Osteocyte (in vitro differentiated cells): ENCODE measurements at regions not wholly inside any gene's neighbourhood (a gene's known extent, or its start where the extent isn't known, plus 50 kb on each side); places are given as distances from the start of the nearest gene placed in this dataset.
"Not testable (repeated sequence)": the region's sequence is repeated elsewhere in the genome, so short reads cannot be mapped to it uniquely, and the experiment has no call there.

ENCODE experiments used
- DNase-seq: peaks from one replicate; pipeline ENCODE4 v3.0.0; 2021; ENCODE audit warnings: mixed read lengths; ENCODE audit not compliant: unreplicated experiment; ENCODE audit errors: extremely low spot score
- H3K27ac Mint-ChIP-seq: one replicate; pipeline ENCODE4 v1.8.0; 2021; ENCODE audit warnings: mild to moderate bottlenecking, mixed read lengths; ENCODE audit not compliant: unreplicated experiment
- H3K27me3 Mint-ChIP-seq: one replicate; pipeline ENCODE4 v1.8.0; 2021; ENCODE audit warnings: mixed read lengths; ENCODE audit not compliant: unreplicated experiment
- H3K36me3 Mint-ChIP-seq: one replicate; pipeline ENCODE4 v1.8.0; 2021; ENCODE audit warnings: mixed read lengths; ENCODE audit not compliant: unreplicated experiment
- H3K4me1 Mint-ChIP-seq: one replicate; pipeline ENCODE4 v1.8.0; 2021; ENCODE audit warnings: mixed read lengths; ENCODE audit not compliant: unreplicated experiment
- H3K4me3 Mint-ChIP-seq: one replicate; pipeline ENCODE4 v1.8.0; 2021; ENCODE audit warnings: mild to moderate bottlenecking, moderate library complexity, mixed read lengths; ENCODE audit not compliant: unreplicated experiment
- H3K9me3 Mint-ChIP-seq: one replicate; pipeline ENCODE4 v1.8.0; 2021; ENCODE audit warnings: mixed read lengths; ENCODE audit not compliant: unreplicated experiment
- TF ChIP-seq, protein P1 (sequence below): fragments of 200-600 bp; sonication (generic); IDR thresholded peaks from 2 replicates; pipeline ENCODE4 v1.5.0; 2021; ENCODE audit warnings: antibody characterized with exemption, mild to moderate bottlenecking, moderate library complexity

DNA sequence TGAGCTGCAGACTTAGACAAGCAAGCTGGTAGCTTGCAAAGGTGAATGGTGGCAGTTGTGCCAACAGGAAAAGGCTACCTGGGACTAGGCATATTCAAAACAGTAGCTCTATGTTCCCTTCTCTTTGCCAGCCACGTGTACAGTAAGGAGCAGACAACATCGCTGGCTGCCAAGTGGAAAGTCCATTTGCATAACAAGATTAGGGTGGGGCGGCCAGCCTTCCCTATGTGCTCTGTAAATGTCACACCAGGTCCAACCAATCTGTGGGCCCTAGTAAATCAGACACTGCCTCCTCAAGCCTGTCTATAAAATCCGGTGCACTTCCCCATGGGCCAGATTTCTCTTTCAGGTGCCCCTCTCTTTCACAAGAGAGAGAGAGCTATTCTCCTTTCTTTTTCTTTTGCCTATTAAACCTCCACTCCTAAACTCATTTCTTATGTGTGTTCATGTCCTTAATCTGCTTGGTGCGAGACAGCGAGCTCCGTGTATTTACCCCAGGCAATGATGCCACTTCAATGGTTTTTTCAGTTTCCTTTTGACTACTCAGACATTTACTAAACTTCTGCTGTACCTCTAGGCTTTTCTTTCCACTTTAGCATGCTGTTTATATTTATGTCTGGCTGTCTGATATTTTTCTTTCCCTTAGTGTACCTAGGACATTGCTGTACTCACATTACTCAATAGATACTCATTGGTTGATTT, 297.4 kb upstream of the GCFC2 start:
- TF ChIP-seq, protein P1, sequence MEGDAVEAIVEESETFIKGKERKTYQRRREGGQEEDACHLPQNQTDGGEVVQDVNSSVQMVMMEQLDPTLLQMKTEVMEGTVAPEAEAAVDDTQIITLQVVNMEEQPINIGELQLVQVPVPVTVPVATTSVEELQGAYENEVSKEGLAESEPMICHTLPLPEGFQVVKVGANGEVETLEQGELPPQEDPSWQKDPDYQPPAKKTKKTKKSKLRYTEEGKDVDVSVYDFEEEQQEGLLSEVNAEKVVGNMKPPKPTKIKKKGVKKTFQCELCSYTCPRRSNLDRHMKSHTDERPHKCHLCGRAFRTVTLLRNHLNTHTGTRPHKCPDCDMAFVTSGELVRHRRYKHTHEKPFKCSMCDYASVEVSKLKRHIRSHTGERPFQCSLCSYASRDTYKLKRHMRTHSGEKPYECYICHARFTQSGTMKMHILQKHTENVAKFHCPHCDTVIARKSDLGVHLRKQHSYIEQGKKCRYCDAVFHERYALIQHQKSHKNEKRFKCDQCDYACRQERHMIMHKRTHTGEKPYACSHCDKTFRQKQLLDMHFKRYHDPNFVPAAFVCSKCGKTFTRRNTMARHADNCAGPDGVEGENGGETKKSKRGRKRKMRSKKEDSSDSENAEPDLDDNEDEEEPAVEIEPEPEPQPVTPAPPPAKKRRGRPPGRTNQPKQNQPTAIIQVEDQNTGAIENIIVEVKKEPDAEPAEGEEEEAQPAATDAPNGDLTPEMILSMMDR: no peak
- Mint-ChIP-seq H3K4me1 (no peaks in the 10 kb centered on the region), H3K27me3 (no peaks in the 10 kb centered on the region), H3K9me3 (peaks cover 2% of the 10 kb centered on the region), H3K4me3 (no peak overlapping the region), H3K27ac (no peak overlapping the region), H3K36me3 (no peaks in the 10 kb centered on the region)
- no peak for DNase-seq

DNA sequence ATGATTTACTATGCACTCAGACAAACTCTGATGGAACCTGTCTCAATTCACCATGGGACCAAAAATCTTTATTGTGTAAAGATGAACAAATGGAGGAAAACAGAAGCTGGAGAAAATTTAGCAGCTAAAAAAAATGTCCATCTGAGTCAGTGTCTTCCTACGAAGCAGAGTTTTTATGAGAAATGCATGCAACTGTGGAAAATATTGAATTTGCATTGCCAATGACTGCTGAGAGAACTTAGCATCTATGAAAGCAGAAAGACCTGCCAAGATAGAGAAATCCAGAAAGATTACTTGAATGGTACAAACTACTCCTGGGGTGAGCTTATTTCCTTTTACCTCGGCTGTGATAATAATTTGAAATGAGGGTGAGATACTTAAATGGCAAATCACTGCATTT, 289.7 kb upstream of the GCFC2 start:
- no peaks in the 10 kb centered on the region for H3K27me3 Mint-ChIP-seq
- no peak overlapping the region for H3K4me3 Mint-ChIP-seq
- no peak for DNase-seq
- peaks cover 8% of the 10 kb centered on the region for H3K9me3 Mint-ChIP-seq
- no peaks in the 10 kb centered on the region for H3K36me3 Mint-ChIP-seq
- TF ChIP-seq, protein P1: no peak
- H3K4me1 Mint-ChIP-seq: no peaks in the 10 kb centered on the region
- H3K27ac Mint-ChIP-seq: no peak overlapping the region

DNA sequence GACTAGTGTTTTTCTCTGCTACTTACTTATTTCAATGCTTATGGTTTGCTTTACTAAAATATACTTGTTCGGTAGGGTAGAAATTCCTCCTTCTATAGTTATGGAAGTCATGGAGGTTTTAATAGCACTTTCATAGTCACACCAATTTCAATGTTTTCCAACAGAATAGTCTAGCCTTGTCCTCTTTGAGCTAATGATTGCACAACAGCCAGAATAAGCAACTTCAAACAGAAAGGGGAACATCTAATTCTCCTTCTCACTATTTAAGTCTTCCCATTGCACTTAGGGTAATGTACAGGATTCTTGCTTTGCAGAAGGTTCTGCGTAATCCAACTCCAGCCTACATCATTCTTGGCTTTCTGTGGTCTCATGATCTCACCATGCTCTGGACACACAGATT, 287.7 kb upstream of the GCFC2 start:
- TF ChIP-seq, protein P1: no peak
- Mint-ChIP-seq H3K27me3 (no peaks in the 10 kb centered on the region), H3K36me3 (no peaks in the 10 kb centered on the region), H3K4me3 (no peak overlapping the region), H3K9me3 (peaks cover 8% of the 10 kb centered on the region), H3K4me1 (no peaks in the 10 kb centered on the region), H3K27ac (no peak overlapping the region)
- no peak for DNase-seq

DNA sequence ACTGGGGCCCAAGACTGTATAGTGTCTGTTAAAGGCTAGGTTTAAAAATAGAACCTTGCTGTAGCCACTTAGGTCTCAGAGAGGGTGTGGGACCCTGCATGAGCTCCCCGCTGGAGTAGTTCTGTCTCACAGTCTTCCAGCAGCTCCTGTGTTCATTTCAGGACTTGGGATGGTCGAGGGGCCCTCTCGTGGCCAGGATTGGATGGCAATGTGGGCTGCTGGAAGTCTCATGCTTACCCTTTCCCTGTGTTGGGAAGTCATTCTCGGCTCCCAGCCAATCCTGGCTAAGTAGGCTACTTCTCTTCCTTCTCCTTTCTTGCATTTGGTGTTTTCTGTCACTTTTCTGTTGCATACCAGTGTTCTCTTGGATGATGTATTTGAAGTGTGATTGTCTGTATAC, 284.0 kb upstream of the GCFC2 start:
- no peaks in the 10 kb centered on the region for H3K27me3 Mint-ChIP-seq
- TF ChIP-seq, protein P1: no peak
- peaks cover 5% of the 10 kb centered on the region for H3K9me3 Mint-ChIP-seq
- no peak overlapping the region for H3K4me3 Mint-ChIP-seq
- no peak overlapping the region for H3K27ac Mint-ChIP-seq
- no peaks in the 10 kb centered on the region for H3K4me1 Mint-ChIP-seq
- no peaks in the 10 kb centered on the region for H3K36me3 Mint-ChIP-seq
- no peak for DNase-seq

DNA sequence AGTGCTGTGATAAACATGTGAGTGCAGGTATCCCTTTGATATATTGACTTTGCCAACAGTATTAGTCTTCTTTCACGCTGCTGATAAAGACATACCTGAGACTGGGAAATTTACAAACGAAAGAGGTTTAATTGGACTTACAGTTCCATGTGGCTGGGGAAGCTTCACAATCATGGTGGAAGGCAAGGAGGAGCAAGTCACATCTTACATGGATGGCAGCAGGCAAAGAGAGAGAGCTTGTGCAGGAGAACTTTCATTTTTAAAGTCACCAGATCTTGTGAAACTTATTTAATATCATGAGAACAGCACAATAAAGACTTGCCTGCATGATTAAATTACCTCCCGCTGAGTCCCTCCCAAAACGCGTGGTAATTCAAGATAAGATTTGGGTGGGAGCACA, 277.9 kb upstream of the GCFC2 start:
- H3K4me1 Mint-ChIP-seq, H3K4me3 Mint-ChIP-seq, H3K27ac Mint-ChIP-seq, H3K27me3 Mint-ChIP-seq, DNase-seq, H3K36me3 Mint-ChIP-seq, H3K9me3 Mint-ChIP-seq: not testable (repeated sequence)

DNA sequence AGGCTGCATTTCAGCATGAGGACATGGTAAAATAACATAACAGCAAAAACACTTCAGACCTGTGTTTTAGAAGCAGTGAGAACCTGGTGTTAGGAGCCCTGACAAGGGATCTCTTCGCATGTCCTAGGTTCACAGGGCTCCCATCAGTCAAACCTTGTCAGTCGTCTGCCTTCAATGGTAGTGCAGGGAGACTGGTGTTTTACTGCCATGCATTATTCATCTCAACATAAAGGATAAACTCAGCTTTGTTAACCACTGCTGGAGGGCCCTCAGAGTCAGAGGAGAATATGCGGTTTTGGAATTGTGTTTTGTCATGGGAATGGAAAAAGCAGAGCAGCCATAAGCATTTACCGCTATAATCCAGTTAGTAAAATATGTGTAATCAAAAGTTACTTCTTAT, 275.9 kb upstream of the GCFC2 start:
- Mint-ChIP-seq H3K27ac (no peak overlapping the region), H3K9me3 (no peaks in the 10 kb centered on the region), H3K4me1 (no peaks in the 10 kb centered on the region), H3K27me3 (peaks cover 4% of the 10 kb centered on the region), H3K36me3 (no peaks in the 10 kb centered on the region), H3K4me3 (no peak overlapping the region)
- TF ChIP-seq, protein P1: no peak
- DNase-seq: no peak
